Parathyroid adenoma (tissue), 2 donors: ENCODE measurements at regions not wholly inside any gene's neighbourhood (a gene's known extent, or its start where the extent isn't known, plus 50 kb on each side); places are given as distances from the start of the nearest gene placed in this dataset.

Experiments used
- H2AFZ ChIP-seq: fragments of 300-600 bp; sonication (generic); one replicate; pipeline ENCODE4 v1.7.0; 2017; ENCODE audit warnings: antibody characterized with exemption, mild to moderate bottlenecking
- H3K27ac ChIP-seq: fragments of 300-600 bp; sonication (generic); one replicate; pipeline ENCODE4 v1.7.0; 2017
- H3K27me3 ChIP-seq: fragments of 300-600 bp; sonication (generic); one replicate; pipeline ENCODE4 v1.7.0; 2017; ENCODE audit warnings: low read length; ENCODE audit not compliant: control insufficient read depth, insufficient read depth
- H3K36me3 ChIP-seq: fragments of 300-600 bp; sonication (generic); one replicate; pipeline ENCODE4 v1.7.0; 2017; ENCODE audit warnings: low read length; ENCODE audit not compliant: control insufficient read depth, insufficient read depth
- H3K4me1 ChIP-seq: fragments of 300-600 bp; sonication (generic); one replicate; pipeline ENCODE4 v1.7.0; 2017; ENCODE audit warnings: control low read depth
- H3K4me2 ChIP-seq: fragments of 300-600 bp; sonication (generic); one replicate; pipeline ENCODE4 v1.7.0; 2017; ENCODE audit warnings: low read length
- H3K4me3 ChIP-seq: fragments of 300-600 bp; sonication (generic); one replicate; pipeline ENCODE4 v1.7.0; 2017; ENCODE audit warnings: low read depth, low read length
- H3K79me2 ChIP-seq: fragments of 300-600 bp; sonication (generic); one replicate; pipeline ENCODE4 v1.7.0; 2017; ENCODE audit warnings: control low read depth
- H3K9ac ChIP-seq: fragments of 300-600 bp; sonication (generic); one replicate; pipeline ENCODE4 v1.7.0; 2017; ENCODE audit warnings: mild to moderate bottlenecking
- H3K9me3 ChIP-seq: fragments of 300-600 bp; sonication (generic); one replicate; pipeline ENCODE4 v1.7.0; 2017; ENCODE audit warnings: low read length; ENCODE audit not compliant: control insufficient read depth
- CTCF ChIP-seq: fragments of 300-600 bp; sonication (generic); IDR thresholded peaks from one replicate; pipeline ENCODE4 v1.7.0; 2017; ENCODE audit warnings: antibody characterized with exemption, mild to moderate bottlenecking
- donor health status: primary hyperparathyroidism.

GRCh38 chr4:126213996-126214395, 899.2 kb downstream of the FAT4 start:
- H3K4me1 ChIP-seq, result no peaks in the 10 kb centered on the region
- no peak overlapping the region for H2AFZ ChIP-seq
- no peak for TF ChIP-seq CTCF
- no peaks in the 10 kb centered on the region for H3K9me3 ChIP-seq
- H3K4me3 ChIP-seq, result no peak overlapping the region
- no peak overlapping the region for H3K4me2 ChIP-seq
- H3K9ac ChIP-seq, result no peak overlapping the region
- no peaks in the 10 kb centered on the region for H3K79me2 ChIP-seq
- no peaks in the 10 kb centered on the region for H3K27me3 ChIP-seq
- H3K36me3 ChIP-seq, result no peaks in the 10 kb centered on the region
- H3K27ac ChIP-seq, result no peak overlapping the region

- Histone ChIP-seq H3K27me3 (no peaks in the 10 kb centered on the region), H2AFZ (no peak overlapping the region), H3K4me1 (no peaks in the 10 kb centered on the region), H3K9me3 (no peaks in the 10 kb centered on the region), H3K36me3 (no peaks in the 10 kb centered on the region), H3K9ac (no peak overlapping the region), H3K27ac (no peak overlapping the region), H3K79me2 (no peaks in the 10 kb centered on the region), H3K4me3 (no peak overlapping the region), H3K4me2 (no peak overlapping the region)
- TF ChIP-seq CTCF, result no peak
Measured at GRCh38 chr4:126215759-126216158, 901.0 kb downstream of the FAT4 start.

GRCh38 chr4:126216611-126217010, 901.9 kb downstream of the FAT4 start:
- Histone ChIP-seq H3K9ac (no peak overlapping the region), H3K4me2 (no peak overlapping the region), H3K36me3 (no peaks in the 10 kb centered on the region), H2AFZ (no peak overlapping the region), H3K4me3 (no peak overlapping the region), H3K4me1 (no peaks in the 10 kb centered on the region), H3K27ac (no peak overlapping the region), H3K79me2 (no peaks in the 10 kb centered on the region), H3K9me3 (no peaks in the 10 kb centered on the region), H3K27me3 (no peaks in the 10 kb centered on the region)
- no peak for TF ChIP-seq CTCF

- Histone ChIP-seq H3K27ac (no peak overlapping the region), H2AFZ (no peak overlapping the region), H3K4me1 (no peaks in the 10 kb centered on the region), H3K9ac (no peak overlapping the region), H3K9me3 (no peaks in the 10 kb centered on the region), H3K4me2 (no peak overlapping the region), H3K79me2 (no peaks in the 10 kb centered on the region), H3K36me3 (no peaks in the 10 kb centered on the region), H3K27me3 (no peaks in the 10 kb centered on the region), H3K4me3 (no peak overlapping the region)
- no peak for TF ChIP-seq CTCF
Measured at GRCh38 chr4:126221282-126221681, 906.5 kb downstream of the FAT4 start.

- Histone ChIP-seq H3K9ac (no peak overlapping the region), H3K4me1 (no peaks in the 10 kb centered on the region)
Measured at GRCh38 chr4:126221717-126222340, 907.1 kb downstream of the FAT4 start.

More at GRCh38 chr4:126221717-126222340, 907.1 kb downstream of the FAT4 start:
- no peaks in the 10 kb centered on the region for H3K27me3 ChIP-seq
- no peak overlapping the region for H3K4me3 ChIP-seq
- no peak overlapping the region for H3K27ac ChIP-seq
- no peaks in the 10 kb centered on the region for H3K9me3 ChIP-seq
- H2AFZ ChIP-seq, result no peak overlapping the region
- H3K4me2 ChIP-seq, result no peak overlapping the region
- TF ChIP-seq CTCF, result no peak
- no peaks in the 10 kb centered on the region for H3K36me3 ChIP-seq
- H3K79me2 ChIP-seq, result no peaks in the 10 kb centered on the region
